GM13976 (cell line): ENCODE measurements at regions not wholly inside any gene's neighbourhood (a gene's known extent, or its start where the extent isn't known, plus 50 kb on each side); places are given as distances from the start of the nearest gene placed in this dataset.

Experiments
- DNase-seq: peaks from one replicate; pipeline ENCODE4 v3.0.0; 2012; ENCODE audit warnings: low spot score
- in situ Hi-C: fragments of 300-500 bp; cut with MboI; formaldehyde crosslinking; loops from one replicate; pipeline ENCODE4 v1.12.0; 2022; ENCODE audit warnings: low sequenced_read_pairs, mixed read lengths, inconsistent platforms; ENCODE audit not compliant: unreplicated experiment
- TF ChIP-seq, protein P1 (sequence below): IDR thresholded peaks from 2 replicates; pipeline ENCODE4 v1.5.1; 2012; ENCODE audit warnings: borderline replicate concordance, mild to moderate bottlenecking; ENCODE audit not compliant: insufficient read depth; ENCODE audit errors: extremely low read depth, missing control alignments, control extremely low read depth

DNA sequence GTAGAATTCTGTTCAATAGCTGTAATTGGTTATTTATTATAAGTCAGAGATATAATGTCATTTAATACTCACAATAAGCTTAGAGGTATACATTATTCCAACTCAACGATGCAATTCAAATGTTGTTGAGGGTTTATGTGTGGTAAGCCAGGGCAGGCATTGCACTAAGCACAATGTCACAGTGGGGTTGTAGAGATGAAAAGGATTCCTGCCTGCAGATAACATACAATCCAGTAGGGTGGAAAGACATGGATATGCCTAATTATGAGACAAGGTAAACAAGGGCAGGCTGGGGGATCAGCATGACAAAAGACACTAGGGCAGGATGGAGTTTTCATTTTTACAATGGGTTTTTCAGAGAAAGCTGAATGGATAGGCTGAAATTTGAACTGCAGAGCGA, 98.7 kb upstream of the PALM2AKAP2 start:
- in situ Hi-C loops = no loop called here
- no peak for DNase-seq
- TF ChIP-seq, protein P1, sequence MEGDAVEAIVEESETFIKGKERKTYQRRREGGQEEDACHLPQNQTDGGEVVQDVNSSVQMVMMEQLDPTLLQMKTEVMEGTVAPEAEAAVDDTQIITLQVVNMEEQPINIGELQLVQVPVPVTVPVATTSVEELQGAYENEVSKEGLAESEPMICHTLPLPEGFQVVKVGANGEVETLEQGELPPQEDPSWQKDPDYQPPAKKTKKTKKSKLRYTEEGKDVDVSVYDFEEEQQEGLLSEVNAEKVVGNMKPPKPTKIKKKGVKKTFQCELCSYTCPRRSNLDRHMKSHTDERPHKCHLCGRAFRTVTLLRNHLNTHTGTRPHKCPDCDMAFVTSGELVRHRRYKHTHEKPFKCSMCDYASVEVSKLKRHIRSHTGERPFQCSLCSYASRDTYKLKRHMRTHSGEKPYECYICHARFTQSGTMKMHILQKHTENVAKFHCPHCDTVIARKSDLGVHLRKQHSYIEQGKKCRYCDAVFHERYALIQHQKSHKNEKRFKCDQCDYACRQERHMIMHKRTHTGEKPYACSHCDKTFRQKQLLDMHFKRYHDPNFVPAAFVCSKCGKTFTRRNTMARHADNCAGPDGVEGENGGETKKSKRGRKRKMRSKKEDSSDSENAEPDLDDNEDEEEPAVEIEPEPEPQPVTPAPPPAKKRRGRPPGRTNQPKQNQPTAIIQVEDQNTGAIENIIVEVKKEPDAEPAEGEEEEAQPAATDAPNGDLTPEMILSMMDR = no peak

DNA sequence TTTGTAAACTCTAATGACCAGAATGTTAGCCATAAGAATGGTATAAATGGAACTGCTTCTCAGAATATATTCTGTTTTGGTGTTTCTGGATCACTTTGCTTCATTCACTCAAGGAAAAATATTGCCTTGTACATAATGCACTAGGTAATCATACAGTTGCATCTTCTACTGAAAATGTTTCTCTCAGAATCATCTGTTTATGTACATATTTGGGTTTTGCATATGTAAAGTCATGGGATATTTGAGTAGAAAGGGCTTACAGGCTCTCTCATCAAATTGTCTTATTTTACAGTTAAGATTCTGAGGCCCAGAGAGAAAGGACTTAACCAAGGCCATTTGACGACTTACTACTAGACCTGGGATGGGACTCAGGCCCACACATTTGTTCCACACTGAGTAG, 97.8 kb upstream of the PALM2AKAP2 start:
- no peak for DNase-seq
- in situ Hi-C loops = no loop called here

DNA sequence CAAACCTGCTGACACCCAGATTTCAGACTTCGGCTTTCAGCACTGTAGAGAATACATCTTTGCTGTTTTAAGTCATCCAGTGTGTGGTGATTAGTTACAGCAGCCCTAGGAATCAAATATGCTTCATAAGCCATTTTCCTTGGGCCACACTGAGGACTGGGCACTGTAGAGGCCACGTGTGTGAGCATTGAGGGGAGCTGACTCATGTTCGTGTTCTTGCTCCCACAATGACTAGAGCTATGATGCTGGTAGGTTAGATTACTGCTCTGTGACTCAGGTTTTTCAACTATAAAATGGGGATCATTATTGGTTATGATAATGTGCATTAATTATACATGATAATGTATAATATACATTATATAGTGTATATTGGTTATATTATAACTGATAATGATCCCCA, 96.5 kb upstream of the PALM2AKAP2 start:
- in situ Hi-C loops = no loop called here
- TF ChIP-seq, protein P1 = no peak
- no peak for DNase-seq

More for the DNA sequence above, 97.8 kb upstream of the PALM2AKAP2 start:
- TF ChIP-seq, protein P1 = no peak

DNA sequence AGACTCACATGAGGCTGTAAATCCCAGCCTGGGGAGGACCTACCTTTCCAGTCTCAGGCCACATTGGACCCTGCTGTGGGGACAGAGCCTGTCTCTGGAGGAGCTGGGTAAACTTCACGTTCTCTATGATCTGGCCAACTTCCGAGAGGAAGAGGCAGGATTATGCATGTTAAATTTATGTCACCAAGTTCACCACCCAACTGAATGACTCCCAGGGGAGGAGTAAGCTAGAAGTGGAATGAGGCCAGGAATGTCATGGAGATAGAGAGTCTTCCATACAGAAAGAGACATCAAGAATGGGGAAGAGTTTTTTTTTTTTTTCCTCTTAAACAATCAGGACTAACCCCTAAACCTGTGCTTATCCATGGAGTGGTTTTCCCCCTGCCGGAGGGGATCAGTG, 90.3 kb upstream of the PALM2AKAP2 start:
- DNase-seq = no peak
- TF ChIP-seq, protein P1 = no peak
- in situ Hi-C loops = no loop called here

DNA sequence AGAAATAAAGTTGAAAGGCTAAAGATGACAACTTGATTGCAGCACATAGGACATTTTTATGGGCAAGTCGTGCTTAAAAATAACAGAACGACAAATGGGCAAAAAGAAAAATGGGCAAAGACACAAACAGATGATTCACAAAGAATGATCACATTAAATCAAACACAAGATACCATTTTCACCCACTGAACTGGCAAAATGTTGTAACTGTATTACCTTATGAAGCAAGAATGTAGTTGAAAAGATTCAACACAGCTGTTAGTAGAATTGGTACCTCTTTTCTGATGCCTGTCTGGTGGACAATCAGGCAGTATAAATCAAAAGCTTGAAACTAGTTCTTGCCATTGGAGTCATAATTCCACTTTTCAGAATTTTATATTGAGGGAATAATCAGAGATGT, 81.0 kb upstream of the PALM2AKAP2 start:
- TF ChIP-seq, protein P1 = no peak
- no peak for DNase-seq
- in situ Hi-C loops = no loop called here

DNA sequence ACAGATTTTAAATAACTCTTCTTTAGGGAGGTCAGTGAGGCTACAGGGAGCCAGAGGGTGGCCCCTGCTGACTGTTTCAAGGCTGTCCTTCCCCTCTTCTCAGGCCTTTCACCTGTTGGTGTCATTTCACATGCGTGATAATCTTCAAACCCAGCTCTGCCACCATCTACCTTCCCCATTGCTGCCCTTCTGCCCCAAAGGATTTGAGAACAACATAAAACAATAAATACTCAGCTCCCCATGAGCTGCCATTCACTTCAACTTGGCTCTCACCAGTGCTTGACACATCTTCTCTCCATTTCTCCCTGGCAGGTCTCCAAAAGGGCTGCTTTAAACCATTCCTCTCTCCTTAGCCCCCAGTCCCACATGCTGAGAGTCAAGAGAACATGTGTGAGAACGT, 75.5 kb upstream of the PALM2AKAP2 start:
- DNase-seq = no peak
- in situ Hi-C loops = no loop called here
- TF ChIP-seq, protein P1 = no peak

DNA sequence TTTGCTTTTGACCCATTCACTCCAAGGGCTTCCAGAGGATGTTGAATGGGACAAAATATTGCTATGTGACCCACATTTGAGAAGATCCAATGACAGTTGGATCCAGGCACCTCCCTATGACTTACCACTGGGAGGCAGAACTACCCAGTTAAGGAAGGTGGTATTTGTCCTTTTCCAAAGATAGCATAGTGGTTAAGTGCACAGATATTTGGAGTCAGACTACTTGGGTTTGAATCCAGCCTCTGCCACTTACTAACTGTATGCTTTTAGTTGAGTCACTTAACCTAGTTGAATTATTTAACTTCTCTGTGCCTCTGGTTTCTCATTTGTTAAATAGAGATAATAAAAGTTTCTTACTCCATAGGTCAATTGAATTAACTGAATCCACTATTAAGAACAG, 74.5 kb upstream of the PALM2AKAP2 start:
- in situ Hi-C loops = no loop called here
- no peak for DNase-seq
- TF ChIP-seq, protein P1 = no peak
